ENCODE measurements at regions not wholly inside any gene's neighbourhood (a gene's known extent, or its start where the extent isn't known, plus 50 kb on each side); places are given as distances from the start of the nearest gene placed in this dataset.

DNA sequence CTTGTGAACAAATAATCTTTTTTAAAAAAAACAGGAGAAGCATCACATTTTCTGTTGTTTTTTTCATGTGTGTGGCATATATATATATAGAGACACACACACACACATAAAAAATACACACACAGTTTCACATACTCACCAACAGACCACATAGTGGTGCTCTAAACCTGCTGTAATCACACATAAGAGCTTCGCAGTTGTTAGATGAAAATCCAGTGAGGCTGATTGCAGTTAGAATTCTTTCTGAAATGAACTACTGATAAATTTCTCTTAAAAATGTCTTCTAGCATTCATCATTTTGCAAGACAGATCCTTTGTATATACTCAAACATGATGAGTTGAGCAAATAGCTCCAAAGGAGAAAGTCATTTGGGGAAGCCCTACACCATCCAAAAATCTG, 434.3 kb upstream of the STXBP6 start:
- H3K4me2 ChIP-seq: no peak overlapping the region
- WGBS (ENCODE audit: low lambda C conversion rate): 3% methylated on average over 1 of the region's 1 CpG

GRCh38 chr14:25477316-25478098, 427.6 kb upstream of the STXBP6 start:
- Histone ChIP-seq H3K27me3 (ENCODE audit: insufficient read depth) (no peaks in the 10 kb centered on the region), H4K20me1 (ENCODE audit: insufficient read depth) (no peaks in the 10 kb centered on the region), H3K9me3 (no peaks in the 10 kb centered on the region), H3K79me2 (ENCODE audit: insufficient read depth) (no peaks in the 10 kb centered on the region), H3F3A (replicated peaks; ENCODE audit: insufficient read depth) (no peaks in the 10 kb centered on the region), H3K4me2 (no peak overlapping the region), H3K36me3 (replicated peaks in 1 of 2; ENCODE audit: control insufficient read depth in 1 of 2, insufficient read depth in 2 of 2, low read length in 1 of 2) (no peaks in the 10 kb centered on the region), H2AFZ (ENCODE audit: low read depth) (no peak overlapping the region), H3K9me2 (no peaks in the 10 kb centered on the region), H3K27ac (ENCODE audit: low read depth in 2 of 2, low read length in 1 of 2) (no peak overlapping the region), H3K9ac (no peak overlapping the region), H3K4me1 (ENCODE audit: control insufficient read depth in 1 of 2, insufficient read depth in 2 of 2, low read depth in 1 of 2, low read length in 1 of 2) (no peaks in the 10 kb centered on the region), H3K4me3 (ENCODE audit: low read depth in 2 of 2, low read length in 1 of 2) (no peak overlapping the region)
- POLR2A ChIA-PET: no interaction called here
- WGBS (ENCODE audit: low lambda C conversion rate): 0% methylated on average over 2 of the region's 2 CpGs
- CTCF ChIA-PET: no interaction called here
- no peak for DNase-seq
- TF ChIP-seq YY1 (IDR thresholded peaks at IDR 0.05; ENCODE audit: low read depth) (no peak), FOSL2 (IDR thresholded peaks at IDR 0.05; ENCODE audit: borderline replicate concordance, low read depth) (no peak), RXRA (IDR thresholded peaks at IDR 0.05; ENCODE audit: borderline replicate concordance, low read depth) (no peak), SIN3A (IDR thresholded peaks at IDR 0.05; ENCODE audit: borderline replicate concordance, low read depth, low read length) (no peak), REST (IDR thresholded peaks at IDR 0.05; ENCODE audit: low read depth, low read length) (no peak), JUND (IDR thresholded peaks at IDR 0.05) (no peak), RFX5 (IDR thresholded peaks at IDR 0.05; ENCODE audit: low read length) (no peak)

More for the DNA sequence above, 434.3 kb upstream of the STXBP6 start:
- Histone ChIP-seq H3K27ac (ENCODE audit: low read depth in 2 of 2, low read length in 1 of 2) (no peak overlapping the region), H3K9ac (no peak overlapping the region), H4K20me1 (ENCODE audit: insufficient read depth) (no peaks in the 10 kb centered on the region), H3K9me2 (no peaks in the 10 kb centered on the region), H3K9me3 (no peaks in the 10 kb centered on the region), H3K4me3 (ENCODE audit: low read depth in 2 of 2, low read length in 1 of 2) (no peak overlapping the region), H3K4me1 (ENCODE audit: control insufficient read depth in 1 of 2, insufficient read depth in 2 of 2, low read depth in 1 of 2, low read length in 1 of 2) (no peaks in the 10 kb centered on the region), H3K36me3 (replicated peaks in 1 of 2; ENCODE audit: control insufficient read depth in 1 of 2, insufficient read depth in 2 of 2, low read length in 1 of 2) (no peaks in the 10 kb centered on the region), H3K79me2 (ENCODE audit: insufficient read depth) (no peaks in the 10 kb centered on the region), H3F3A (replicated peaks; ENCODE audit: insufficient read depth) (no peaks in the 10 kb centered on the region), H2AFZ (ENCODE audit: low read depth) (no peak overlapping the region), H3K27me3 (ENCODE audit: insufficient read depth) (no peaks in the 10 kb centered on the region)
- TF ChIP-seq POLR2AphosphoS5 (IDR thresholded peaks at IDR 0.05; ENCODE audit: low read depth, low read length): no peak
- DNase-seq: no peak
- ChIA-PET CTCF (interaction anchor here (1.7 kb wide), 1 partner anchor 54 kb away, joined by 6 read pairs; no protein-coding TSS in a partner anchor), POLR2A (no interaction called here)

All from SK-N-SH (cell line).